H54 (cell line): ENCODE measurements at regions not wholly inside any gene's neighbourhood (a gene's known extent, or its start where the extent isn't known, plus 50 kb on each side); places are given as distances from the start of the nearest gene placed in this dataset.
"Not testable (repeated sequence)": the region's sequence is repeated elsewhere in the genome, so short reads cannot be mapped to it uniquely, and the experiment has no call there.

Experiments used
- DNase-seq: peaks from one replicate; pipeline ENCODE4 v3.0.0; 2011; ENCODE audit warnings: low spot score, mixed read lengths; ENCODE audit not compliant: insufficient read length
- FAIRE-seq: peaks from 3 replicates; lab custom pipeline; 2011; peaks lifted over from hg19 to GRCh38; lab: Jason Lieb, UNC
- POLR2A ChIP-seq: IDR thresholded peaks from 2 replicates; pipeline ENCODE4 v1.6.1; 2011; ENCODE audit warnings: low read depth, mild to moderate bottlenecking, low read length

GRCh38 chr4:72876946-72877345 is 192.6 kb downstream of the COX18 start:
- DNase-seq (no peak), FAIRE-seq (no peak)
- no peak for TF ChIP-seq POLR2A

GRCh38 chr4:72875545-72875944 is 194.0 kb downstream of the COX18 start:
- TF ChIP-seq POLR2A, result no peak
- no peak for FAIRE-seq
- no peak for DNase-seq

- FAIRE-seq (no peak), DNase-seq (no peak)
- no peak for TF ChIP-seq POLR2A
Measured at GRCh38 chr4:72875138-72875537, 194.4 kb downstream of the COX18 start.

- TF ChIP-seq POLR2A, result no peak
- no peak for FAIRE-seq
- no peak for DNase-seq
Measured at GRCh38 chr4:72864898-72865297, 204.6 kb downstream of the COX18 start.

DNA sequence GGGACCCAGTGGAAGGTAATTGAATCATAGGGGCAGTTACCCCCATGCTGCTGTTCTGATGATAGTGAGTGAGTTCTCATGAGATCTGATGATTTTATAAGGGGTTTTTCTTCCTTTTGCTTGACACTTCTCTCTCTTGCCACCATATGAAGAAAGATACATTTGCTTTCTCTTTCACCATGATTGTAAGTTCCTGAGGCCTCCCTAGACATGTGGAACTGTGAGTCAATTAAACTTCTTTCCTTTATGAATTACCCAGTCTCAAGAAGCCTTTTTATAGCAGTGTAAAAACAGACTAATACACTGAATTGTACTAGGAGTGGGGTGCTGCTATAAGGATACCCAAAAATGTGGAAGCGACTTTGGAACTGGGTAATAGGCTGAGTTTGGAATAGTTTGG is 205.2 kb downstream of the COX18 start:
- not testable (repeated sequence) for FAIRE-seq, DNase-seq

- no peak for TF ChIP-seq POLR2A
- FAIRE-seq, result no peak
Measured at GRCh38 chr4:72860766-72861165, 208.8 kb downstream of the COX18 start.

GRCh38 chr4:72858328-72858727 is 211.2 kb downstream of the COX18 start:
- no peak for TF ChIP-seq POLR2A
- DNase-seq (no peak), FAIRE-seq (no peak)

More at GRCh38 chr4:72860766-72861165, 208.8 kb downstream of the COX18 start:
- no peak for DNase-seq

- no peak for FAIRE-seq
- no peak for TF ChIP-seq POLR2A
Measured at GRCh38 chr4:72857787-72858186, 211.7 kb downstream of the COX18 start.

GRCh38 chr4:72857216-72857615 is 212.3 kb downstream of the COX18 start:
- DNase-seq (no peak), FAIRE-seq (no peak)
- TF ChIP-seq POLR2A, result no peak

More at GRCh38 chr4:72857787-72858186, 211.7 kb downstream of the COX18 start:
- no peak for DNase-seq

DNA sequence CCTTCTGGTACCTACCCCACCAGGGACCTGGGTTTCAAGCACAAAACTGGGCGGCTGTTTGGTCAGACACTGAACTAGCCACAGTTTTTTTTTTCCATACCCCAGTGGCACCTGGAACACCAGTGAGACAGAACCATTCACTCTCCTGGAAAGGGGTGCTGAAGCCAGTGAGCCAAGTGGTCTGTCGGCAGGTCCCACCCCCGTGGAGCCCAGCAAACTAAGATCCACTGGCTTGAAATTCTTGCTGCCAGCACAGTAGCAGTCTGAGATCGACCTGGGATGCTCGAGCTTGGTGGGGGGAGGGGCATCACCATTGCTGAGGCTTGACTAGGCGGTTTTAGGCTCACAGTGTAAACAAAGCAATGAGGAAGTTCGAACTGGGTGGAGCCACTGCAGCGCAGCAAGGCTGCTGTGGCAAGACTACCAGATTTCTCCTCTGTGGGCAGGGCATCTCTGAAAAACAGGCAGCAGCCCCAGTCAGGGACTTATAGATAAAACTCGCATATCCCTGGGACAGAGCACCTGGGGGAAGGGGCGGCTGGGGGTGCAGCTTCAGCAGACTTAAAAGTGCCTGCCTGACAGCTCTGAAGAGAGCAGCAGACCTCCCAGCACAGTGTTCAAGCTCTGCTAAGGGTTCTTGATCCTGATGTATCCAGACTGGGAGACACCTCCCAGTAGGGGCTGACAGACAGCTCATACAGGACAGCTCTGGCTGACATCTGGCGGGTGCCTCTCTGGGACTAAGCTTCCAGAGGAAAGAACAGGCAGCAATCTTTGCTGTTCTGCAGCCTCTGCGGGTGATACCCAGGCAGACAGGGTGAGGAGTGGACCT is 223.0 kb downstream of the COX18 start:
- no peak for TF ChIP-seq POLR2A
- DNase-seq (no peak), FAIRE-seq (no peak)

- TF ChIP-seq POLR2A, result no peak
- DNase-seq, result no peak
- no peak for FAIRE-seq
Measured at GRCh38 chr4:72843466-72843865, 226.1 kb downstream of the COX18 start.

DNA sequence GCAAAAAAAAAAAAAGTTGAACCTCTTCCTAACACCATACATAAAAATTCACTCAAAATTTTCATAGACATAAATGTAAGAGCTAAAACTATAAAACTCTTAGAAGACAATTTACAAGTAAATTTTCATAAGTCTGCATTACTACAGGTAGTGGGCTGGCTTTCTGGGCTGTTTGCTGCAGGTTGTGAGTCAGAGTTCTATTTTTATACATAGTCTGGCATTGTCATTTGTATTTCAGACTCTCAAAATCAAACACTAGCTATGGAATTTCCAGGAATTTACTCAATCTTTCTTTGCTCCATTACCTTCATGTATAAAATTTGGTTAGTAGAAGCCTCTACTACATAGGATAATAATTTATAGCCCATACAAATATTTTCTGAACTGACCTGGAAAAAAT is 227.2 kb downstream of the COX18 start:
- no peak for TF ChIP-seq POLR2A
- no peak for DNase-seq
- FAIRE-seq, result no peak

DNA sequence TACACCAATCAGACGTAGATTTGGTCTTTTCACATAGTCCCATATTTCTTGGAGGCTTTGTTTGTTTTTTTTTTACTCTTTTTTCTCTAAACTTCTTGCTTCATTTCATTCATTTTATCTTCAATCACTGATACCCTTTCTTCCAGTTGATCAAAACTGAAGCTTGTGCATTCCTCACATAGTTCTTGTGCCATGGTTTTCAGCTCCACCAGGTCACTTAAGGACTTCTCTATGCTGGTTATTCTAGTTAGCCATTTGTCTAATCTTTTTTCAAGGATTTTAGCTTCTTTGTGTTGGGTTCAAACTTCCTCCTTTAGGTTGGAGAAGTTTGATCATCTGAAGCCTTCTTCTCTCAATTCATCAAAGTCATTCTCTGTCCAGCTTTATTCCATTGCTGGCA is 229.3 kb downstream of the COX18 start:
- FAIRE-seq, DNase-seq: not testable (repeated sequence)

DNA sequence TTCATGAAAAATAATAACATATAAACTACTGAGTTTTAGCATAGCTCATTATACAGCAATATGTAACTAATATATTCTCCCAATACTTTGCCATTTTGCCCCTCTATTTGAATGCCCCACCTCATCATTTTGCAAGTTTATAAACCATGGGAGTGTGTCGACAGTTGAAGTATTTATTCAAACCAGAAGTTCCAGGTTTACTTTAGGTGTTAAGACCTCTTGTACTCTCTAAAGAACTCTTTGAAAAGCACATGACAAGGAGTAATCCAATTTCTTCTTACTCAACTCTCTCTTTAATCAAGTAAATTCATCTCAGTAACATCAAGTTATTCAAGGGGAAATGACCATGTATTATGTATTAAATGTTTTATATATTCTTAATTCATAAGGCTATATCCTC is 240.7 kb downstream of the COX18 start:
- FAIRE-seq, result no peak
- TF ChIP-seq POLR2A, result no peak
- DNase-seq, result no peak

- no peak for FAIRE-seq
- no peak for DNase-seq
- no peak for TF ChIP-seq POLR2A
Measured at GRCh38 chr4:72827968-72828367, 241.5 kb downstream of the COX18 start.

GRCh38 chr4:72820107-72820506 is 249.4 kb downstream of the COX18 start:
- TF ChIP-seq POLR2A, result no peak
- DNase-seq, result no peak
- no peak for FAIRE-seq
